ENCODE measurements at regions not wholly inside any gene's neighbourhood (a gene's known extent, or its start where the extent isn't known, plus 50 kb on each side); places are given as distances from the start of the nearest gene placed in this dataset.
"Not testable (repeated sequence)": the region's sequence is repeated elsewhere in the genome, so short reads cannot be mapped to it uniquely, and the experiment has no call there.

- Histone ChIP-seq H3K27ac (peak overlapping the region; percentile 42), H3K36me3 (no peaks in the 10 kb centered on the region), H3K9me3 (no peaks in the 10 kb centered on the region), H3K27me3 (no peaks in the 10 kb centered on the region), H3K4me1 (peaks cover 17% of the 10 kb centered on the region), H3K4me3 (no peak overlapping the region)
- intact Hi-C loops (cut with DNase I), result no loop called here
- TF ChIP-seq POLR2AphosphoS5 (IDR thresholded peaks at IDR 0.05; ENCODE audit: insufficient read depth in 1 of 2, low read depth in 1 of 2) (no peak), POLR2A (IDR thresholded peaks at IDR 0.05) (no peak), CTCF (IDR thresholded peaks at IDR 0.05) (no peak)
- DNase-seq (ENCODE audit: extremely low spot score in 2 of 2), result no peak
Observed at GRCh38 chr3:30480587-30480986, 125.8 kb upstream of the TGFBR2 start.

DNA sequence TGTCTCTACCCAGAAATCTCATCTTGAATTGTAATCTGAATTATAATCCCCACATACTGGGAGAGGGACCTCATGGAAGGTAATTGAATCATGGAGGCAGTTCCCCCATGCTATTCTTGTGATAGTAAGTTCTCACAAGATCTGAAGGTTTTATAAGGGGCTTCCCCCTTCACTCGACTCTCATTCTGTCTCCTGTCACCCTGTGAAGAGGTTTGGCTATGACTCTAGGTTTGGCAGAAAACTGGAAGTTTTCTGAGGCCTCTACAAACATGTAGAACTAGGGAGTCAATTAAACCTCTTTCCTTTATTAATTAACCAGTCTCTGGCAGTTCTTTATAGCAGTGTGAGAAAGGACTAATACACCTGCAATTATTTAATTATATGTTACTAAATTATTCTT is 125.2 kb upstream of the TGFBR2 start:
- intact Hi-C loops (cut with DNase I), result no loop called here

DNA sequence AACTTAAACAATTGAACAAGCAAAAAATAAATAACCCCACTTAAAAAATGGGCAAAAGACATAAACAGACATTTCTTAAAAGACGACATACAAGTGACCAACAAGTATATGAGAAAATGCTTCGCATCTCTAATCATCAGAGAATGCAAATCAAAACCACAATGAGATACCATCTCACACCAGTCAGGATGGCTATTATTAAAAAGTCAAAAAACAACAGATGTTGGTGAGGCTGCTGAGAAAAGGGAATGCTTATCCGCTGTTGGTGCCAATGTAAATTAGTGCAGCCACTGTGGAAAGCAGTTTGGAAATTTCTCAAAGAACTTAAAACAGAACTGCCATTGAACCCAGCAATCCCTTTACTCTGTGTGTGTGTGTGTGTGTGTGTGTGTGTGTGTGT is 122.2 kb upstream of the TGFBR2 start:
- peaks cover 13% of the 10 kb centered on the region for H3K4me1 ChIP-seq
- DNase-seq (ENCODE audit: extremely low spot score in 2 of 2); H3K9me3 ChIP-seq; H3K27ac ChIP-seq; H3K27me3 ChIP-seq; intact Hi-C loops (cut with DNase I); H3K4me3 ChIP-seq; H3K36me3 ChIP-seq: not testable (repeated sequence)

More for the DNA sequence above, 125.2 kb upstream of the TGFBR2 start:
- no peak for DNase-seq (ENCODE audit: extremely low spot score in 2 of 2)
- no peak overlapping the region for H3K4me3 ChIP-seq
- H3K9me3 ChIP-seq, result no peaks in the 10 kb centered on the region
- TF ChIP-seq POLR2A (IDR thresholded peaks at IDR 0.05) (no peak), CTCF (IDR thresholded peaks at IDR 0.05) (no peak), POLR2AphosphoS5 (IDR thresholded peaks at IDR 0.05; ENCODE audit: insufficient read depth in 1 of 2, low read depth in 1 of 2) (no peak)
- peaks cover 17% of the 10 kb centered on the region for H3K4me1 ChIP-seq
- no peaks in the 10 kb centered on the region for H3K36me3 ChIP-seq
- H3K27ac ChIP-seq, result no peak overlapping the region
- no peaks in the 10 kb centered on the region for H3K27me3 ChIP-seq

- Histone ChIP-seq H3K4me1 (no peaks in the 10 kb centered on the region), H3K4me3 (no peak overlapping the region), H3K27ac (no peak overlapping the region), H3K27me3 (no peaks in the 10 kb centered on the region), H3K9me3 (no peaks in the 10 kb centered on the region), H3K36me3 (no peaks in the 10 kb centered on the region)
- intact Hi-C loops (cut with DNase I), result no loop called here
- DNase-seq (ENCODE audit: extremely low spot score in 2 of 2), result no peak
- TF ChIP-seq POLR2AphosphoS5 (IDR thresholded peaks at IDR 0.05; ENCODE audit: insufficient read depth in 1 of 2, low read depth in 1 of 2) (no peak), POLR2A (IDR thresholded peaks at IDR 0.05) (no peak), CTCF (IDR thresholded peaks at IDR 0.05) (no peak)
Observed at GRCh38 chr3:30486368-30486767, 120.0 kb upstream of the TGFBR2 start.

DNA sequence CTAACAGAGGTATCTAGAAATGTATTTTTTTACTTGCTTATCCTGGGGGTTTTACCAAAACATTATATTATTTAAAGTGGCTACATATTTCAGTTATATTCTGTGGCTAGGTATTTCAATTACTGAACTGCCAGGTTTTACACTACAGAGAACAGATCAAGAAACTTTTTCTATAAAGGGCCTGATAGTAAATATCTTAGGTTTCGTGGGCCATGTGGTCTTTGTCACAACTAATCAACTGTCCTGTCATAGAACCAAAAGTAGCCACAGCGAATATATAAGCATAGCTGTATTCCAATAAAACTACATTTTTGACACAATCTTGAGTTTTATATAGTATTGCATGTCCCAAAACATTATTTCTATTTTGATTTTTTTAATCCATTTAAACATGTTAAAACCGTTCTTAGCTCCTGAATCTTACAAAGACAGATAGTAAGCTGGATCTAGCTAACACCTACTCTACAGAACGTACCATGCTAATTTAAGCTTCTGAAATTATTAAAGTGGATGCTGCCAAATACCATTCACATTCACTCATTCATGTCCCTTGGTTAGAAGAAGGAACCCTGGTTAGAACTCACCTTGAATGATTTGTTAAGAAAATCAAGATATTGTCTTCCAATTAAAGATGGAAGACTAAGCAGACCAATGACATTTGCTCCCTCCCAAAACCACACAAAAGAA is 118.2 kb upstream of the TGFBR2 start:
- Histone ChIP-seq H3K27ac (no peak overlapping the region), H3K36me3 (no peaks in the 10 kb centered on the region), H3K4me3 (no peak overlapping the region), H3K9me3 (no peaks in the 10 kb centered on the region), H3K4me1 (peaks cover 13% of the 10 kb centered on the region), H3K27me3 (no peaks in the 10 kb centered on the region)
- intact Hi-C loops (cut with DNase I), result no loop called here
- DNase-seq (ENCODE audit: extremely low spot score in 2 of 2), result no peak
- TF ChIP-seq POLR2AphosphoS5 (IDR thresholded peaks at IDR 0.05; ENCODE audit: insufficient read depth in 1 of 2, low read depth in 1 of 2) (no peak), CTCF (IDR thresholded peaks at IDR 0.05) (no peak), POLR2A (IDR thresholded peaks at IDR 0.05) (no peak)
